Stomach (tissue), 8 donors: ENCODE measurements at regions not wholly inside any gene's neighbourhood (a gene's known extent, or its start where the extent isn't known, plus 50 kb on each side); places are given as distances from the start of the nearest gene placed in this dataset.

Experiments
- DNase-seq, 2 donors: peaks; one replicate each; pipeline versions ENCODE4 v3.0.0 to v3.0.0-alpha.2; 2013 to 2019
- H3K27ac ChIP-seq, 5 donors: fragments of 200-600 bp in 4 of 5; sonication (generic) in 4 of 5; one replicate each; pipeline ENCODE4 v1.5.1; 2013 to 2019; ENCODE audit warnings: mild to moderate bottlenecking in 1 of 5, moderate library complexity in 1 of 5
- H3K27me3 ChIP-seq, 3 donors: fragments of 200-600 bp; sonication (generic); one replicate each; pipeline ENCODE4 v1.5.1; 2017 to 2019; ENCODE audit warnings: mixed run types in 1 of 3
- H3K36me3 ChIP-seq, 4 donors: fragments of 200-600 bp; sonication (generic); 1 replicate in 3 of 4; 2 replicates in 1 of 4; pipeline ENCODE4 v1.5.1; 2016 to 2019
- H3K4me1 ChIP-seq, 4 donors: fragments of 200-600 bp; sonication (generic); one replicate each; pipeline ENCODE4 v1.5.1; 2016 to 2019
- H3K4me3 ChIP-seq, 4 donors: fragments of 200-600 bp; sonication (generic) in 3 of 4; one replicate each; pipeline ENCODE4 v1.5.1; 2016 to 2019; ENCODE audit warnings: mild to moderate bottlenecking in 1 of 4
- H3K9me3 ChIP-seq, 4 donors: fragments of 200-600 bp; sonication (generic); one replicate each; pipeline ENCODE4 v1.5.1; 2016 to 2019
- CTCF ChIP-seq, 7 experiments: fragments of 450-650 bp in 4 of 7; fragments of 200-600 bp in 3 of 7; sonication (generic) in 3 of 7; IDR thresholded peaks; one replicate each; pipeline ENCODE4 v1.5.1; 2016 to 2019; ENCODE audit warnings: antibody characterized with exemption in 7 of 7, control low read depth in 2 of 7, mild to moderate bottlenecking in 1 of 7
- EP300 ChIP-seq: sonication (generic); formaldehyde crosslinking; IDR thresholded peaks from one replicate; pipeline ENCODE4 v1.6.1; 2017; ENCODE audit warnings: antibody characterized with exemption
- POLR2A ChIP-seq, 4 donors: fragments of 450-650 bp; IDR thresholded peaks; one replicate each; pipeline ENCODE4 v1.6.1; 2016; ENCODE audit warnings: antibody characterized with exemption in 4 of 4, control low read depth in 2 of 4, mild to moderate bottlenecking in 1 of 4, moderate library complexity in 1 of 4
- POLR2AphosphoS5 ChIP-seq, 3 donors: sonication (generic); formaldehyde crosslinking; IDR thresholded peaks; one replicate each; pipeline ENCODE4 v1.6.1; 2016; ENCODE audit warnings: antibody characterized with exemption in 3 of 3
- WGBS, 5 donors: extraction: QIAGEN DNeasy Blood & Tissue Kit in 3 of 5; methylation state at CpG; one replicate each; pipeline versions ENCODE4 v1.1.5 to v1.1.7; 2013 to 2018; 5-methylcytosine and 5-hydroxymethylcytosine counted together
- intact Hi-C: fragments of 100-400 bp; cut with DNase I; formaldehyde crosslinking; loops from one replicate; pipeline ENCODE4 v1.15.1; 2023; ENCODE audit warnings: low total_unique reads
- donor health status: healthy with polysubstance abuse.
- donor health status: Bipolar disorder and iron deficiency.
- donor health status: healthy.

DNA sequence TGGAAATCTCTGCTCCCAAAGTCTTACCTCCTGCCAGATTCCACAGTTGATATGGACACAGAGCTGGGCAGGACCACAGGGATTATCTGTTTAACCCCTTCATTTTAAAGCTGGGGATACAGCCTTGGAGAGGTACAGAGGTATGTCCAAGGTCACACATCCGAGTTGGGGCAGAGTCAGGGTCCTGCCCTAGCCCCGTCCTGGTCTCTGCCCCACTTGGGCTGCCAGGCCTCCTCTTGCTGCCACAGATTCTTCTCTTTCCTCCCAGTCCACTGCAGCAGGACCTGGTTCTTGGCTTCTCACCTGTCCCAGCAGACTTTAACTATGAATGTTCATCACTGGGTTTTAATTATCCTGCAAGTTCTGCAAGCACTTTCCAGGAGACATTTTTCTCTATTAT lies 258.3 kb downstream of the MATN1 start:
- Histone ChIP-seq H3K9me3 (peaks cover 0 to 9% (median 8%) of the 10 kb centered on the region in 4 donors), H3K27me3 (peaks cover 0 to 17% (median 0%) of the 10 kb centered on the region in 3 donors), H3K4me3 (no peak overlapping the region), H3K36me3 (no peaks in the 10 kb centered on the region), H3K27ac (no peak overlapping the region), H3K4me1 (no peaks in the 10 kb centered on the region)
- intact Hi-C loops = no loop called here
- TF ChIP-seq CTCF (IDR thresholded peaks at IDR 0.05) = no peak
- TF ChIP-seq POLR2A (IDR thresholded peaks at IDR 0.05) = no peak
- TF ChIP-seq EP300 = no peak
- TF ChIP-seq POLR2AphosphoS5 (IDR thresholded peaks at IDR 0.05) = no peak
- DNase-seq = no peak
- WGBS, 5 donors = 63 to 84% (median 74%) methylated on average over 2 of the region's 2 CpGs

- H3K27ac ChIP-seq = no peak overlapping the region
These were observed 259.2 kb downstream of the MATN1 start for GRCh38 chr1:30464187-30464617.

GRCh38 chr1:30462826-30463425 lies 260.5 kb downstream of the MATN1 start:
- H3K36me3 ChIP-seq = no peaks in the 10 kb centered on the region
- WGBS, 5 donors = 66 to 71% (median 69%) methylated on average over 10 of the region's 10 CpGs
- DNase-seq = no peak
- peaks cover 0 to 20% (median 14%) of the 10 kb centered on the region in 4 donors for H3K9me3 ChIP-seq
- no peak for TF ChIP-seq EP300
- TF ChIP-seq POLR2AphosphoS5 (IDR thresholded peaks at IDR 0.05) = no peak
- no peak for TF ChIP-seq POLR2A (IDR thresholded peaks at IDR 0.05)
- no peak for TF ChIP-seq CTCF (IDR thresholded peaks at IDR 0.05)
- intact Hi-C loops = no loop called here
- H3K27ac ChIP-seq = no peak overlapping the region
- no peak overlapping the region for H3K4me3 ChIP-seq
- no peaks in the 10 kb centered on the region for H3K4me1 ChIP-seq
- H3K27me3 ChIP-seq = peaks cover 0 to 21% (median 0%) of the 10 kb centered on the region in 3 donors

More at GRCh38 chr1:30464187-30464617, 259.2 kb downstream of the MATN1 start:
- Histone ChIP-seq H3K4me1 (no peaks in the 10 kb centered on the region), H3K9me3 (peaks cover 0 to 18% (median 12%) of the 10 kb centered on the region in 4 donors), H3K4me3 (no peak overlapping the region), H3K36me3 (no peaks in the 10 kb centered on the region), H3K27me3 (peaks cover 0 to 21% (median 0%) of the 10 kb centered on the region in 3 donors)
- intact Hi-C loops = no loop called here
- TF ChIP-seq POLR2A (IDR thresholded peaks at IDR 0.05) (peak in 1 of 4 donors; percentile 79), EP300 (no peak)
- 89 to 100% (median 96%) methylated on average over 1 of the region's 1 CpG for WGBS, 5 donors
- no peak for DNase-seq

GRCh38 chr1:30462166-30462565 lies 261.2 kb downstream of the MATN1 start:
- Histone ChIP-seq H3K27ac (peak overlapping the region in 1 of 5 donors; percentile 22), H3K4me3 (no peak overlapping the region), H3K9me3 (peaks cover 0 to 20% (median 14%) of the 10 kb centered on the region in 4 donors), H3K36me3 (no peaks in the 10 kb centered on the region), H3K27me3 (peaks cover 0 to 21% (median 0%) of the 10 kb centered on the region in 3 donors), H3K4me1 (no peaks in the 10 kb centered on the region)
- no peak for DNase-seq
- TF ChIP-seq CTCF (IDR thresholded peaks at IDR 0.05) = no peak
- no peak for TF ChIP-seq POLR2AphosphoS5 (IDR thresholded peaks at IDR 0.05)
- TF ChIP-seq EP300 = no peak
- no peak for TF ChIP-seq POLR2A (IDR thresholded peaks at IDR 0.05)
- intact Hi-C loops = no loop called here
- 71 to 83% (median 77%) methylated on average over 4 of the region's 4 CpGs for WGBS, 5 donors

GRCh38 chr1:30461640-30462039 lies 261.7 kb downstream of the MATN1 start:
- Histone ChIP-seq H3K4me1 (no peaks in the 10 kb centered on the region), H3K36me3 (no peaks in the 10 kb centered on the region), H3K4me3 (no peak overlapping the region), H3K27ac (peak overlapping the region in 1 of 5 donors; percentile 22), H3K27me3 (peaks cover 0 to 21% (median 0%) of the 10 kb centered on the region in 3 donors), H3K9me3 (peaks cover 0 to 20% (median 14%) of the 10 kb centered on the region in 4 donors)
- intact Hi-C loops = no loop called here
- DNase-seq = peak in 1 of 2 donors; percentile 53
- TF ChIP-seq POLR2A (IDR thresholded peaks at IDR 0.05) (no peak), EP300 (no peak), POLR2AphosphoS5 (IDR thresholded peaks at IDR 0.05) (no peak), CTCF (IDR thresholded peaks at IDR 0.05) (no peak)
